Epithelial cell of prostate (primary cell): ENCODE measurements at regions not wholly inside any gene's neighbourhood (a gene's known extent, or its start where the extent isn't known, plus 50 kb on each side); places are given as distances from the start of the nearest gene placed in this dataset.

Source experiments
- DNase-seq: peaks from one replicate; pipeline ENCODE4 v3.0.0-alpha.2; 2011; ENCODE audit warnings: low read depth, low spot score
- H3K27ac ChIP-seq: fragments of 450-650 bp; 2 replicates; pipeline ENCODE4 v1.5.1; 2017; ENCODE audit warnings: mild to moderate bottlenecking

DNA sequence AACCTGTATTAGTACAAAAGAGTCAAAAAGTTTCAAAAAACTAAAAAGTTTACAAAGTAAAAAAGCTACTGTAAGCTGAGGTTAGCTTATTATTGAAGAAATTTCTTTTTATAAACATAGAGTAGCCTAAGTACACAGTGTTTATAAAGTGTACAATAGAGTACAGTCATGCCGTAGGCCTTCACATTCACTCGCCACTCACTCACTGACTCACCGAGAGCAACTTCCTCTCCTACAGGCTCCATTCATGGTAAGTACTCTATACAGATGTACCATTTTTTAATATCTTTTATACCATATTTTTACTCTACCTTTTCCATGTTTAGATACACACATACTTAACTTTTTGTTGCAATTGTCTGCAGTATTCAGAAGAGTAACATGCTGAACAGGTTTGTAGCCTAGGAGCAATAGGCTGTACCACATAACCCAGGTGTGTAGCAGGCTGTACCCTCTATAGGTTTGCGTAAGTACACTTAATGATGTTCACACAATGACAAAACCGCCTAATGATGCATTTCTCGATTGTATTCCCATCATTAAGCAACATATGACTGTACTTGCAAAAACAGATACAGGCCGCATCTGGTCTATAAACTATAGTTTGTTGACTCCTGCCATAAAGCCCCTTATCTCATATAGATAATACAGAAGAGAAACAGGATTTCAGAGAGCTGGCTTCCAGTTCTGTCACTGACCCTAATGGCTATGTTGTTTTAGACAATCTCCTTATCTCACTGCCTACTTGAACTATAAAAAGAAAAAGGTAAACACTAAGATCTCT, 438.8 kb downstream of the HTR7 start:
- DNase-seq = peak; percentile 90
- peak overlapping the region; percentile 79 for H3K27ac ChIP-seq

DNA sequence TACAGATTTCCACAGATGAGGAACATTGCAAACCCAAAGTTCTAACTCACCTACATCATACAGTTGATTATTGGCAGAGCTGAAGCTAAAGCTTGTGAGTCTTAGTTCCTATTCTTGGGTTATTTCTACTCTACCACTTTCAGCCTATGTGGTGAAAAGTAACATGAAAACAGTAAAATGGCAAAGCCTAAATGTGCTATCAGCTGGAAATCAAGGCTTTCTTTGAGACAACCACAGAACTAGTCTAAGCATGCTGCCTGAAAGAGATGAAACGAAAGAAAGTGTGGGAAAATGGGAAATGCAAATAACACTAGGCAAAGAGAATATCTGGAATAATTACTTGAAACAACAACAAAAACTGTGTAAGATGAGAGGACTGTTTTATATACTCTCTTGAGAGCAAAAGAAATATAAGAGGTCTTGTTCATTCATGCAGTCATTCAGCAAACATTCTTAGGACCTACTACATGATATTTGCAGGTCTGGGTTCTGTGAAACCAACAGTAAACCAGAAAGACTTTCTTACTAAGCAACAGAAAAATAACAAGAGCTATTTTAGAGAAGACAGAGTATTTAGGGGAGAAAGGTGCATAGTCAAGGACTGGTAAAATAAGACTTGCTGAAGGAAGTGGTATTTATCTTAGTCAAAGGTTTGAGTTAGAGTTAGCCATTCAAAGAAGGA, 437.1 kb downstream of the HTR7 start:
- DNase-seq = peak; percentile 34
- H3K27ac ChIP-seq = no peak overlapping the region

DNA sequence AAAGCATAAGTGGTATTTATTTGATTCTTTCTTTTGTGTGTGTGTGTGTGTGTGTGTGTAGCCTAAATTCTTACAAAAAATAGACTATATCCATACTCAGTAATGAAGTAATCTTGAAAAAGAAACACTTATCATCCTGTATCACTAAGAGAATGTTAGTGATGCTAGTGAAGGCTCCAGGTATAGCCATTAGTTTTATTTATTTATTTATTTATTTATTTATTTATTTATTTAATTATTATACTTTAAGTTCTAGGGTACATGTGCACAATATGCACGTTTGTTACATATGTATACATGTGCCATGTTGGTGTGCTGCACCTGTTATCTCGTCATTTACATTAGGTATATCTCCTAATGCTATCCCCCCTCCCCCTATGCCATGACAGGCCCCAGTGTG, 436.0 kb downstream of the HTR7 start:
- H3K27ac ChIP-seq = no peak overlapping the region
- DNase-seq = no peak

DNA sequence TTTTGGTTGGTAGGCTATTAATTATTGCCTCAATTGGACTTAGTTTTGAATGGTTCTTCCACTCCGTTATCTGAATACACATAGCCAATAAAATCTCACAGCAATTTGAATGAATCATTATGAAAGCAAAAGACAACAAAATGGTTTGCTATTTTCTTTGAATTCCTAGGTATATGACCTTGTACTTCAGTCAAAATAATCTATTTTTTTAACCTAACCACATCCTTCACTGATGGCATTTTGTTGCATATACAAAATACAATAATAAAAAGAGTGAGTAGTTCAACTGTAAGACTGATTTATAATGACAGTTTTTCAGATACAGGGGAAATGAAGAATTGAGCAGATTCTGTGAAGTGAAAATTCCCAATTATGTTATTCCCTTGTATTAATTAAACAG, 433.1 kb downstream of the HTR7 start:
- no peak for DNase-seq
- H3K27ac ChIP-seq = no peak overlapping the region

DNA sequence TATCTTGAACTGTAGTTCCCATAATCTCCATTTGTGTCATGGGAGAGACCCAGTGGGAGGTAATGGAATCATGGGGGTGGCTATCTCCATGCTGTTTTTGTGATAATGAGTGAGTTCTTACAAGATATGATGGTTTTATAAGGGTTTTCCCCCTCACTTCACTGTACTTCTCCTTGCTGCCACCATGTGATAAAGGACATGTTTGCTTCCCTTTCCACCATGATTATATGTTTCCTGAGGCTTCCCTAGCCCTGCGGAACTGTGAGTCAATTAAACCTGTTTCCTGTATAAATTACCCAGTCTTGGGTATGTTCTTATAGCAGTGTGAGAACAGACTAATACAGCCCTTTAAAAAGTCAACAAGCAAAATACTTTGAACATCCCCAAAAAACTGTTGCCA, 427.7 kb downstream of the HTR7 start:
- no peak overlapping the region for H3K27ac ChIP-seq
- DNase-seq = no peak

DNA sequence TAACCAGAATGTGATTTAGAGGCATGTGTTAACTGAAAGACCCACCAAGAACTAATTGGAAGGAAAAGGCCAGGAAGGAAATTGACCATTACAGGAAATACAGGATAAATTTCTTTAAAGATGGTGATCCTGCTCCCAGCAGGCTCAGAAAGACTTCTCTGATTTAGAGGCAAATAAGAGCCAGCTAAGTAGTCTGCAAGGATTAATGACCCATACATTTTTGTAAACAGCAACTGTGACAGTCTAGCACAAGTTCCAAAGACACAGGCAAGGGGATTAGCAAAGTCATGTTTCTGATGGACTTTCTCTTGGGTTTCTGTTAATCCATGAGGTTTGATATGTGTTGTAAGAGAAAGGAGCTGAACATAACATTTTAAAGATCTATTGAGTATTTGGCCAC, 425.0 kb downstream of the HTR7 start:
- DNase-seq = no peak

DNA sequence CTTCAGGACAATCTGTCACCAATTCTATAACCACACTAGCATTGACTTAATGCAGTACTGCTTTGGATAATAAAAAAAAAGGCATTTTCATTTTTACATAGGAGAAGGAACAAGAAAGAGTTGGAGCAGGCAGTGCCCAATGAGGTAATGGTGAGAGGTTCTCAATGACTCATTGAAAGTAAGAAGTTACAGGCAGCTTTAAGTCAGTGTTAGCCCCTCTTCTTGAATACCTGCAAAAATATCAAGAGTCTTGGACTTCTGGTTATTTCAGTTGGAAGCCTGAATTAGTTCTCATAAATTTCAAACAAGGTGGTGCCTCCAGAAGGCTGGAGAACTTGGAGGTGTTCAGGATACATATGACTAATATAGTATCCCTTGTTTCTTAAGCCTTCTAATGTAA, 422.5 kb downstream of the HTR7 start:
- no peak overlapping the region for H3K27ac ChIP-seq
- DNase-seq = no peak

More for the DNA sequence above, 425.0 kb downstream of the HTR7 start:
- H3K27ac ChIP-seq = no peak overlapping the region

DNA sequence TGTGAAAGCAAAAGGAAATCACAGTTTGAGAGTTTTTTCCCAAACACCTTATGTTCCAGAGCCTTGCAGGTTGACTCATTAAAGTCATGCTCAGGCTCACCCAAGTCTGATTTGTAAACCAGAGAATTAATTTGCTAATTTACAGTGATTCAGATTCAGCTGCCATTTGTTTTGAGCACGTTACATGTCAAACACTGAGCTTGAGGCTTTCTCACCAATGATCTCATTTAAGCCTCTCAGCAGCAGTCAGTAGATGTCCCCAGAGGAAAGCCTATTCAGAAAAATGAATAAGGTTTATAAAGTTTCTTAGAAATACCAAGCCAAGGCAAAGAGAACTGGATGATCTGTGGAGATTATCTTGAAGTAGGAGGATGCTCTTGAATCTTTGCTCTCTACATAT, 420.4 kb downstream of the HTR7 start:
- no peak overlapping the region for H3K27ac ChIP-seq
- DNase-seq = peak; percentile 24

DNA sequence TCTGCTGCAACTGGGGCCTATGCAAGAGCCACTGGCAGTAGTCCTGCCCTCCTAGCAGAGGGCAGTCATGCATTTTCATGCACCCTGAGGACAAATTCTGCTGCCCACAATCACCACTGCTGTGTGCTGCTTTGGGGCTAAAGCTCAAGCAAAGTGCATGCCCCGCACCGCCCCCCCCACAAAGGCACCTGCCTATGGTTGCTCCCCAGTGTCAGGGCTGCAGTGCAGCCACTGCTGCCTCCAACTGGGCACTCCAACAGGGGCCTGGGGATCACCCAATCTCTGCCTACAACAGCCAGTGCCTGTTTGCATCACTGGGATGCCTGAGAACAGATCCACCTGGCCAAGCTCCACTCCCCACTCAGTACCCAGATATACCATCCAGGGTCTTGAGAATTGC, 417.0 kb downstream of the HTR7 start:
- no peak for DNase-seq
- no peak overlapping the region for H3K27ac ChIP-seq

- no peak overlapping the region for H3K27ac ChIP-seq
- DNase-seq = no peak
Measured at GRCh38 chr10:90443342-90443741, 414.5 kb downstream of the HTR7 start.

DNA sequence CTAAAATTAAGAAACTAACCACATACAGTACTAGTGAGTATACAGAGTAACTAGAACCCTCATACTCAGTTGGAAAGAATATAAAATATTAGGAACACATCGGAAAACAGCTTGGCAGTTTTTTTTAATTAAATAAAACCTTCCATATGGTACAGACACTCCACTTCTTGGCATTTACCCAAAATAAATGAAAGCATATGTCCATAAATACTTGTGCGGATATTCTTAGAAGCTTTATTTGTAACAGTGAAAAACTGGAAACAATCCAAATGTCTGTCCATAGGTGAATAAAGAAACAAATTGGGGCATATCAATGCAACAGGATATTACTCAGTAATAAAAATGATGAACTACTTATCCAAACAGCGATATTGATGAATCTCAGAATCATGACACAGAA, 410.0 kb downstream of the HTR7 start:
- no peak for DNase-seq
- H3K27ac ChIP-seq = no peak overlapping the region

DNA sequence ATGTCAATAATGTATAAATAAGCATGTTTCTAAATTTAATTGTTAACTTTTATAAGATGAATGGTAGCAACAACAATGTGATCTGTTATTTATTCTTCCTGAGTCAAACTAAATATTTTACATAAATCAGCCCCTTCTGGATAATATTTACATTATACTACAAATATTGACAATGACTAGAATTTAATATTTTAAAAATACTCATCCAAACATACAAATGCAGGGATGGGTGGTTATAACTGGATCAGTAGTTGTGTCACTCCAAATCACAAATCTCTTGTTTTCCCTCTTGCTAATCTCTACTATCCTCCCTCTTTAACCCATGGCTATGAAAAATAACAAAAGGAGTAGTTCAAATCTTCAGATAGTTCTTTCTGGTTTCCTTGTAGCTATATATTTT, 407.0 kb downstream of the HTR7 start:
- no peak for DNase-seq
- H3K27ac ChIP-seq = no peak overlapping the region

GRCh38 chr10:90451283-90451682, 406.6 kb downstream of the HTR7 start:
- H3K27ac ChIP-seq = no peak overlapping the region
- no peak for DNase-seq

DNA sequence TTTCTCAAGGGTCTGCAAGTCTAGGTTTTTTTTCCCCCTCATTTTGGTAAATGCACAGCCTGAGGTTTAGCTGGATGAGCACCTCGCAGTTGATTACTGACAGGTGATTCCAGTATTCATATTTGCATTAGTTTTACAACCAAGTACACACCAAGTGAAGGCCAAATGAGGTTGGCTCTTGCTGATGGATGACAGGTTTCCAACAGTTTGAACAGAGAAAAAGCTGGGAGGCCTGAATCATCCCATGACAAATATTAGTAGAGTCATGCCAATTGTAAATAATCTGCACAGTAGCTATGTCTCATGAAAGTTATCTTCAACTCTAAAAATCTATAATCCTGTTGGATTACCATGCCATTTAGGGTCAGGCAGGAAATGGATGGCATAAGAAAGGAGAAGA, 399.8 kb downstream of the HTR7 start:
- H3K27ac ChIP-seq = no peak overlapping the region
- DNase-seq = peak; percentile 14

DNA sequence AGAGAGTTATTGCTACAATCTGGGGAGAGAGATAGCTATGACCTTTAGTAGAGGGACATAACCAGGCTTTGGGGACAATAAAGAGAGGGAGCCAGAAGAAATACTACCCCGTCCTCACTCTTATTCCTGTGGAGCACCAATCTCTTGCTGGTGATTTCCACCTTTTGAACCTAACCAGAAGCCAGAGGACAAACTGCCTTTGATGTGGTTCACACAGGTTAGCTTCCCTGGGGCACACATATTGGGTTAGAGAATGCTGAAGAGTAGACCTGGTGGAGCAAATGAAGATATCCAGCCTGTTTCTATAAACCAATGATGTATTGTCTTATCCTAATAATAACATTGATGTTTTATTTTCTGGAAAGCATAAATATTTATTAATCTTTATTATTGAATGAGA, 399.3 kb downstream of the HTR7 start:
- no peak for DNase-seq
- H3K27ac ChIP-seq = no peak overlapping the region

DNA sequence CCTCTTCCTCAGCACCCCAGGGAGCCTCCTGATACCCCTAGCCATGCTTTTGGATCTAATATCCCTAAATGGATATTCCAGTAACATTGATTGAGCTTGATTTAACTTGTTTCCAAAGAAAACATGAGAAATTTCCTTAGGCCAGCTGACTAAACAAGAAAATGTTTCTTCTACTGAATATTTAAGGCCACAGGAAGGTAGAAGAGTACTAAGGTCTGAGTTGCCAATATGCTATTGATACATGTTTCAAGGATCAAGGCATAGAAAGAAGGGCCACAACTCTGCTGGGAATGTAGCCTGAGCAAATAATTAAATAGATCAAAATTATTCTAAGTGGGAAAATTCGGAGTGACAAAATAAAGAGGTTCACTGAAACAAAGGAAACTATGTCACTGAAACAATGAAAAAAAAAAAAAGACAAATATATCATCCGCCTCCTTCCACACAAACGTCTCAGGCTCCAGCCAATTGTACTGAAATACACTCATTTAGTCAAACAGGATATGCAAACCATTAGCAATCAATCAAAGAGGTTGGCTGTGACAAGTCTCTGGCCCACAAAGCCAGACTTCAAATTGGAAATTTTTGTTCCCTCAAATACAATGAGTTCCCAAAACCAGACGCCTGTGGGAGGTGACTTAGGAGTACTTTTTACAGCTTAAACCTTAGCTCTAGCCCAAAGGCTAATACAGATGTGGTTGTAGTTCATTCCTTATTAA, 396.2 kb downstream of the HTR7 start:
- H3K27ac ChIP-seq = peak overlapping the region; percentile 69
- DNase-seq = no peak

GRCh38 chr10:90462749-90463470, 394.9 kb downstream of the HTR7 start:
- DNase-seq = no peak
- peak overlapping the region; percentile 69 for H3K27ac ChIP-seq

DNA sequence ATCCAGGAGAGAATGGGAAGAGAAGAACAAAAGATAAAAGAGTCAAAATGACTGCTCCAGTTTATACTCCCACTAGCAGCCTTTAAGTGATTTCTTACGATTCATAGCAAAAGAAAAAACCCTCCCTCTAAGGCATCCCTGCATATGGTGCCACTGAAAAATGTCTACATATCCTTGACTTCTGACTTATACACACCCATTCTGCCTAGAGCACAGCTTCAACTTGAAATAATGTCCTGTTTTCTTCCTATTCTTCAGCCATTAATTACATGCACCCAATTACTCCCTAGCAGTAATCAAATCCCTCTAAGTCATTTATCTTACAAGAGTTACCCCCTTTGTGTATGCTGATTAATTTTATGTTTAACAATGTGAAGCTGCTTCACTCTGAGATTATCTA, 393.5 kb downstream of the HTR7 start:
- no peak overlapping the region for H3K27ac ChIP-seq
- no peak for DNase-seq

GRCh38 chr10:90470966-90471365, 386.9 kb downstream of the HTR7 start:
- no peak for DNase-seq
- H3K27ac ChIP-seq = no peak overlapping the region

DNA sequence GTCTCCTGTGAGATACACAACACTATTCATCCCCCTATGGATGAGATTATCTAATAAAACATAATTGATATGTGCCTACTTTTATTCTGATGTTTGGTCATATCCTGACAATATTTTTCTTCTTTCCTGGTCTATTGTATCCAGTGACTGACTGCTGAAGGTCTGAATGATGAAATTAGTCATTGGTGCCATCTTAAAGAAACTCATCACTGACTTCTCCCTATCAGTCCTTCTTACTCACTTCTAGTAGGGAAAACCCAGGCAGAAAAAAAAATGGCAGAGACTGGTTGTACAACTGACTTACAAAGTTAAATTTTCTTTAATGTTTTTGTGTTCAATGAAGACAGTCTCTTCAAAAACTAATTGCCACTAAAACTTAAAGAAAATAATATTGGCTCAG, 377.4 kb downstream of the HTR7 start:
- H3K27ac ChIP-seq = no peak overlapping the region
- DNase-seq = no peak
